GM10266 (cell line): ENCODE measurements at regions not wholly inside any gene's neighbourhood (a gene's known extent, or its start where the extent isn't known, plus 50 kb on each side); places are given as distances from the start of the nearest gene placed in this dataset.

ENCODE experiments used
- DNase-seq: peaks from one replicate; pipeline ENCODE4 v3.0.0; 2012; ENCODE audit errors: extremely low spot score
- CTCF ChIP-seq: IDR thresholded peaks from 2 replicates; pipeline ENCODE4 v1.5.1; 2012; ENCODE audit warnings: mild to moderate bottlenecking, low read depth; ENCODE audit not compliant: control insufficient read depth, insufficient read depth; ENCODE audit errors: missing control alignments

GRCh38 chr1:187096689-187097088, 267.9 kb downstream of the PLA2G4A start:
- no peak for DNase-seq
- no peak for TF ChIP-seq CTCF

- no peak for DNase-seq
- TF ChIP-seq CTCF = no peak
Observed at GRCh38 chr1:187110351-187110750, 281.6 kb downstream of the PLA2G4A start.

GRCh38 chr1:187114792-187115191, 286.0 kb downstream of the PLA2G4A start:
- DNase-seq = no peak
- no peak for TF ChIP-seq CTCF

GRCh38 chr1:187121661-187122060, 292.9 kb downstream of the PLA2G4A start:
- no peak for TF ChIP-seq CTCF
- no peak for DNase-seq

- TF ChIP-seq CTCF = no peak
- no peak for DNase-seq
Observed at GRCh38 chr1:187122566-187122965, 293.8 kb downstream of the PLA2G4A start.

- no peak for TF ChIP-seq CTCF
- DNase-seq = no peak
Observed at GRCh38 chr1:187129132-187129531, 300.4 kb downstream of the PLA2G4A start.

GRCh38 chr1:187143783-187144182, 315.0 kb downstream of the PLA2G4A start:
- no peak for DNase-seq
- no peak for TF ChIP-seq CTCF
